HL-60 (cell line): ENCODE measurements at regions not wholly inside any gene's neighbourhood (a gene's known extent, or its start where the extent isn't known, plus 50 kb on each side); places are given as distances from the start of the nearest gene placed in this dataset.

Experiments used
- DNase-seq, 2 experiments: peaks; one replicate each; pipeline ENCODE4 v3.0.0-alpha.2; 2010 to 2020; ENCODE audit warnings: low read depth in 1 of 2, low spot score in 1 of 2
- H3K27ac ChIP-seq: fragments of 250-450 bp; sonication (Bioruptor Pico); replicated peaks from 2 replicates; pipeline ENCODE4 v1.5.1; 2020; ENCODE audit warnings: mild to moderate bottlenecking, moderate library complexity
- H3K27me3 ChIP-seq: fragments of 250-450 bp; sonication (Bioruptor Pico); 2 replicates; pipeline ENCODE4 v1.5.1; 2021; ENCODE audit warnings: mild to moderate bottlenecking, moderate library complexity; ENCODE audit not compliant: insufficient read depth, poor library complexity, severe bottlenecking
- H3K4me3 ChIP-seq: replicated peaks from 2 replicates; pipeline ENCODE4 v1.5.1; 2011; ENCODE audit warnings: mild to moderate bottlenecking, control low read depth, low read length; ENCODE audit not compliant: insufficient read depth
- CTCF ChIP-seq: IDR thresholded peaks from one replicate; pipeline ENCODE4 v1.5.1; 2011; ENCODE audit warnings: low read length, control low read depth, inconsistent platforms; ENCODE audit not compliant: insufficient read depth
- GABPA ChIP-seq: IDR thresholded peaks from 2 replicates; pipeline ENCODE4 v1.6.1; 2012; ENCODE audit warnings: low read depth
- POLR2AphosphoS5 ChIP-seq: IDR thresholded peaks from 2 replicates; pipeline ENCODE4 v1.6.1; 2012; ENCODE audit warnings: low read depth
- REST ChIP-seq: IDR thresholded peaks from 2 replicates; pipeline ENCODE4 v1.6.1; 2012; ENCODE audit warnings: low read depth; ENCODE audit not compliant: insufficient replicate concordance
- SPI1 ChIP-seq: IDR thresholded peaks from 2 replicates; pipeline ENCODE4 v1.6.1; 2012; ENCODE audit warnings: low read depth, mild to moderate bottlenecking, borderline replicate concordance

GRCh38 chr5:124481419-124481818, 265.0 kb downstream of the ZNF608 start:
- no peak for DNase-seq
- H3K4me3 ChIP-seq: no peak overlapping the region
- no peak for TF ChIP-seq CTCF
- no peaks in the 10 kb centered on the region for H3K27me3 ChIP-seq
- H3K27ac ChIP-seq: no peak overlapping the region

GRCh38 chr5:124480964-124481363, 265.5 kb downstream of the ZNF608 start:
- TF ChIP-seq GABPA (no peak), POLR2AphosphoS5 (no peak)
- no peak for DNase-seq
- no peaks in the 10 kb centered on the region for H3K27me3 ChIP-seq
- H3K27ac ChIP-seq: no peak overlapping the region
- no peak overlapping the region for H3K4me3 ChIP-seq

GRCh38 chr5:124480022-124480421, 266.4 kb downstream of the ZNF608 start:
- H3K27ac ChIP-seq: no peak overlapping the region
- DNase-seq: no peak
- no peak overlapping the region for H3K4me3 ChIP-seq
- no peaks in the 10 kb centered on the region for H3K27me3 ChIP-seq
- TF ChIP-seq GABPA (no peak), CTCF (no peak), POLR2AphosphoS5 (no peak), SPI1 (no peak), REST (no peak)

- no peak for TF ChIP-seq REST
- TF ChIP-seq GABPA: no peak
- no peak for TF ChIP-seq SPI1
- TF ChIP-seq CTCF: no peak
- TF ChIP-seq POLR2AphosphoS5: no peak
- Histone ChIP-seq H3K27ac (no peak overlapping the region), H3K4me3 (no peak overlapping the region), H3K27me3 (no peaks in the 10 kb centered on the region)
- DNase-seq: no peak
These were observed 268.2 kb downstream of the ZNF608 start for GRCh38 chr5:124478264-124478663.

- Histone ChIP-seq H3K4me3 (no peak overlapping the region), H3K27me3 (no peaks in the 10 kb centered on the region), H3K27ac (no peak overlapping the region)
- TF ChIP-seq CTCF (no peak), POLR2AphosphoS5 (no peak), SPI1 (no peak), REST (no peak), GABPA (no peak)
- DNase-seq: no peak
These were observed 268.9 kb downstream of the ZNF608 start for GRCh38 chr5:124477577-124477976.
